OCI-LY1 (cell line): ENCODE measurements at regions not wholly inside any gene's neighbourhood (a gene's known extent, or its start where the extent isn't known, plus 50 kb on each side); places are given as distances from the start of the nearest gene placed in this dataset.

ENCODE experiments used
- EZH2 ChIP-seq: fragments of 200-600 bp; sonication (generic), shearing (Covaris generic); IDR thresholded peaks from 2 replicates; pipeline ENCODE4 v1.8.0; 2017; ENCODE audit warnings: borderline replicate concordance, mixed run types, mild to moderate bottlenecking, antibody characterized with exemption, low read length, moderate library complexity, mixed read lengths
- TF ChIP-seq, protein P1 (sequence below): fragments of 200-600 bp; sonication (generic), shearing (Covaris generic); IDR thresholded peaks from 2 replicates; pipeline ENCODE4 v1.5.1; 2017; ENCODE audit warnings: mild to moderate bottlenecking, antibody characterized with exemption, low read length, moderate library complexity, mixed read lengths

DNA sequence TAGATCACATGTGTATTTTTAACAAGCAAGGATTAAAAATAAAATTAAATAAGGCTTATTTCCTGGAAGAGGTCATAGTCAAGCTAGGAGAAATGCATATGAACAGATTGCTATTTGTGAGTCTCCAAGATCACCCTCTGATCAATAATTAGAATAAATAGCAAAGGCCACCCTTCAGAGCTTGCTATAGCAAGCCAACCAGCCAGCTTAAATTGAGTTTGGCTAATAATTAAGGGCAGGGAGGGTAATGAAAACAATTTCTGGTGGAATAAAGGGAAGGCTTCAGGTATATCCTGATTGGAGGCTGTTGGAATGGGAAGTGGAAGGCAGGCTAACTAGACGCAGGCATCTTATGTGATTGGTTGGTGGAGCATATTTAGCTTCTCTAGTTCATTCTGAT lies 403.5 kb downstream of the ARL4A start:
- TF ChIP-seq, protein P1, sequence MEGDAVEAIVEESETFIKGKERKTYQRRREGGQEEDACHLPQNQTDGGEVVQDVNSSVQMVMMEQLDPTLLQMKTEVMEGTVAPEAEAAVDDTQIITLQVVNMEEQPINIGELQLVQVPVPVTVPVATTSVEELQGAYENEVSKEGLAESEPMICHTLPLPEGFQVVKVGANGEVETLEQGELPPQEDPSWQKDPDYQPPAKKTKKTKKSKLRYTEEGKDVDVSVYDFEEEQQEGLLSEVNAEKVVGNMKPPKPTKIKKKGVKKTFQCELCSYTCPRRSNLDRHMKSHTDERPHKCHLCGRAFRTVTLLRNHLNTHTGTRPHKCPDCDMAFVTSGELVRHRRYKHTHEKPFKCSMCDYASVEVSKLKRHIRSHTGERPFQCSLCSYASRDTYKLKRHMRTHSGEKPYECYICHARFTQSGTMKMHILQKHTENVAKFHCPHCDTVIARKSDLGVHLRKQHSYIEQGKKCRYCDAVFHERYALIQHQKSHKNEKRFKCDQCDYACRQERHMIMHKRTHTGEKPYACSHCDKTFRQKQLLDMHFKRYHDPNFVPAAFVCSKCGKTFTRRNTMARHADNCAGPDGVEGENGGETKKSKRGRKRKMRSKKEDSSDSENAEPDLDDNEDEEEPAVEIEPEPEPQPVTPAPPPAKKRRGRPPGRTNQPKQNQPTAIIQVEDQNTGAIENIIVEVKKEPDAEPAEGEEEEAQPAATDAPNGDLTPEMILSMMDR = no peak
- no peak for TF ChIP-seq EZH2
